Keratinocyte (primary cell): ENCODE measurements at regions not wholly inside any gene's neighbourhood (a gene's known extent, or its start where the extent isn't known, plus 50 kb on each side); places are given as distances from the start of the nearest gene placed in this dataset.

Experiments
- DNase-seq: peaks from one replicate; pipeline ENCODE4 v3.0.0-alpha.2; 2011; ENCODE audit warnings: low read depth, missing footprints, low spot score
- FAIRE-seq: peaks from 2 replicates; lab custom pipeline; 2011; peaks lifted over from hg19 to GRCh38; lab: Jason Lieb, UNC
- H2AFZ ChIP-seq: 2 replicates; pipeline ENCODE4 v1.6.0; 2012; ENCODE audit warnings: low read length, control low read depth, inconsistent platforms; ENCODE audit not compliant: control insufficient read depth
- H3K27ac ChIP-seq: 2 replicates; pipeline ENCODE4 v1.5.1; 2011; ENCODE audit warnings: low read length; ENCODE audit not compliant: control insufficient read depth, insufficient read depth
- H3K27me3 ChIP-seq: 3 replicates; pipeline ENCODE4 v1.6.0; 2011; ENCODE audit warnings: low read length; ENCODE audit not compliant: control insufficient read depth, insufficient read depth; ENCODE audit errors: extremely low read depth
- H3K36me3 ChIP-seq, 2 experiments: 2 replicates in 1 of 2; 3 replicates in 1 of 2; pipeline ENCODE4 v1.5.1; 2011; ENCODE audit warnings: low read length in 2 of 2, mild to moderate bottlenecking in 1 of 2; ENCODE audit not compliant: control insufficient read depth in 2 of 2, insufficient read depth in 2 of 2; ENCODE audit errors: extremely low read depth in 1 of 2
- H3K4me1 ChIP-seq: 3 replicates; pipeline ENCODE4 v1.5.1; 2011; ENCODE audit warnings: low read length; ENCODE audit not compliant: control insufficient read depth, insufficient read depth; ENCODE audit errors: extremely low read depth
- H3K4me2 ChIP-seq: 3 replicates; pipeline ENCODE4 v1.6.0; 2011; ENCODE audit warnings: low read depth, low read length; ENCODE audit not compliant: control insufficient read depth, insufficient read depth; ENCODE audit errors: extremely low read depth
- H3K4me3 ChIP-seq, 3 experiments: fragments of 200-600 bp in 1 of 3; sonication (generic) in 1 of 3; 2 replicates in 2 of 3; 3 replicates in 1 of 3; pipeline ENCODE4 v1.5.1; 2011 to 2016; ENCODE audit warnings: low read length in 3 of 3, mild to moderate bottlenecking in 3 of 3, control low read depth in 2 of 3, inconsistent platforms in 1 of 3, low read depth in 1 of 3, mixed read lengths in 1 of 3, mixed run types in 1 of 3, moderate library complexity in 1 of 3; ENCODE audit not compliant: control insufficient read depth in 2 of 3, insufficient read depth in 2 of 3; ENCODE audit errors: extremely low read depth in 1 of 3
- H3K79me2 ChIP-seq: 2 replicates; pipeline ENCODE4 v1.6.0; 2012; ENCODE audit warnings: low read length; ENCODE audit not compliant: control insufficient read depth, insufficient read depth
- H3K9ac ChIP-seq: 3 replicates; pipeline ENCODE4 v1.6.0; 2011; ENCODE audit warnings: low read length; ENCODE audit not compliant: control insufficient read depth, insufficient read depth; ENCODE audit errors: extremely low read depth
- H3K9me1 ChIP-seq: 3 replicates; pipeline ENCODE4 v1.6.0; 2011; ENCODE audit warnings: low read length; ENCODE audit not compliant: control insufficient read depth, insufficient read depth; ENCODE audit errors: extremely low read depth
- H3K9me3 ChIP-seq: 2 replicates; pipeline ENCODE4 v1.5.1; 2012; ENCODE audit warnings: low read depth, low read length; ENCODE audit not compliant: control insufficient read depth
- H4K20me1 ChIP-seq: 3 replicates; pipeline ENCODE4 v1.6.0; 2011; ENCODE audit warnings: low read length; ENCODE audit not compliant: control insufficient read depth, insufficient read depth; ENCODE audit errors: extremely low read depth
- CTCF ChIP-seq, 3 experiments: IDR thresholded peaks in 1 of 3; conservative IDR thresholded peaks in 1 of 3; optimal IDR thresholded peaks in 1 of 3; 2 replicates in 2 of 3; 3 replicates in 1 of 3; pipeline versions ENCODE3 to v1.5.1; 2011; ENCODE audit warnings: low read length in 3 of 3, mild to moderate bottlenecking in 3 of 3, moderate library complexity in 2 of 3, control low read depth in 1 of 3, inconsistent platforms in 1 of 3; ENCODE audit not compliant: insufficient read depth in 2 of 3; ENCODE audit errors: extremely low read depth in 1 of 3
- EZH2 ChIP-seq: IDR thresholded peaks from one replicate; pipeline ENCODE4 v1.6.1; 2012; ENCODE audit warnings: inconsistent platforms, mild to moderate bottlenecking, low read length, moderate library complexity
- dilution Hi-C: fragments of 300-500 bp; cut with MboI; formaldehyde crosslinking; loops from one replicate; pipeline ENCODE4 v1.7.0; 2020; ENCODE audit warnings: low sequenced_read_pairs; ENCODE audit not compliant: extremely low pct_ligation_motif_present

DNA sequence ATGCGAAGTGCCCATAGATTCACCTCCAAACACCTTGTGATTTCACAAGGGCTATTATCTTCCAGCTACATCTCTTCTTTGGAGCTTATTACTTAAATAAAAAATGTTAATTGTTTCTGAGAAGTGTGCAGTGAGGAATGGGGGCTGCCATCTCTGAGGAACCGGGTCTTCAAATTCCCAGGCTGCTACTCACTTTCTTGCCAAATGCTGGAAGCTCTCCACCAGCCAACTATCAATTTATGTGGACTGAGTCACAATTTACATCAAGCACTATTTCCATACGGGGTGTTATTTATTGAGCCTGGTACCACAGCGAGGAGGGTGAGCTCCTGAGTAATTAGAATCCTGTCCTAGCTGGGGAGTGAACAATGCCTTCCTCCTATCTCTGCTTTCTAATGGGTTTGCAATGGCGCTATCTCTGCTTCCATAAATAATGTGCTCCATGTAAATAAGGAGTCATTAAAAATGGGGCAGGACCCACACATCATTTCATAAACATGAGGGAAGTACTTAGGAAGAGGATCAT is 898.3 kb downstream of the VRK1 start:
- H3K4me1 ChIP-seq: no peaks in the 10 kb centered on the region
- no peaks in the 10 kb centered on the region for H3K27me3 ChIP-seq
- H3K4me2 ChIP-seq: no peak overlapping the region
- no peaks in the 10 kb centered on the region for H3K36me3 ChIP-seq
- DNase-seq: no peak
- H3K27ac ChIP-seq: no peak overlapping the region
- H2AFZ ChIP-seq: no peak overlapping the region
- no peak overlapping the region for H3K4me3 ChIP-seq
- no peaks in the 10 kb centered on the region for H3K9me3 ChIP-seq
- no peaks in the 10 kb centered on the region for H3K9me1 ChIP-seq
- H3K9ac ChIP-seq: no peak overlapping the region
- H4K20me1 ChIP-seq: no peaks in the 10 kb centered on the region
- no peaks in the 10 kb centered on the region for H3K79me2 ChIP-seq
- dilution Hi-C loops: no loop called here
- FAIRE-seq: no peak
- TF ChIP-seq EZH2 (no peak), CTCF (optimal IDR thresholded peaks at IDR 0.05 in 1 of 3, IDR thresholded peaks at IDR 0.05 in 1 of 3, conservative IDR thresholded peaks at IDR 0.05 in 1 of 3; ENCODE audit: extremely low read depth in 1 of 3, insufficient read depth in 2 of 3, low read length in 3 of 3) (no peak)

GRCh38 chr14:97697772-97698171 is 900.6 kb downstream of the VRK1 start:
- H3K4me1 ChIP-seq: no peaks in the 10 kb centered on the region
- no peak for DNase-seq
- no peak for TF ChIP-seq CTCF (optimal IDR thresholded peaks at IDR 0.05 in 1 of 3, IDR thresholded peaks at IDR 0.05 in 1 of 3, conservative IDR thresholded peaks at IDR 0.05 in 1 of 3; ENCODE audit: extremely low read depth in 1 of 3, insufficient read depth in 2 of 3, low read length in 3 of 3)
- TF ChIP-seq EZH2: no peak

More at GRCh38 chr14:97697772-97698171, 900.6 kb downstream of the VRK1 start:
- no peak for FAIRE-seq
- Histone ChIP-seq H3K9me3 (no peaks in the 10 kb centered on the region), H3K9me1 (no peaks in the 10 kb centered on the region), H3K79me2 (no peaks in the 10 kb centered on the region), H3K27me3 (no peaks in the 10 kb centered on the region), H3K9ac (no peak overlapping the region), H2AFZ (no peak overlapping the region), H4K20me1 (no peaks in the 10 kb centered on the region), H3K27ac (no peak overlapping the region), H3K4me3 (no peak overlapping the region), H3K4me2 (no peak overlapping the region), H3K36me3 (no peaks in the 10 kb centered on the region)
- dilution Hi-C loops: no loop called here
